ENCODE measurements at regions not wholly inside any gene's neighbourhood (a gene's known extent, or its start where the extent isn't known, plus 50 kb on each side); places are given as distances from the start of the nearest gene placed in this dataset.

- TF ChIP-seq ZNF274 (IDR thresholded peaks at IDR 0.05; ENCODE audit: low read depth, low read length), result no peak
- TF ChIP-seq SUZ12 (IDR thresholded peaks at IDR 0.05; ENCODE audit: extremely low read depth, insufficient read depth, insufficient read length), result no peak
Measured at GRCh38 chr10:21157664-21158063, 260.6 kb upstream of the NEBL start.

Measured in NT2/D1 (cell line).